HG03521 (cell line): ENCODE measurements at regions not wholly inside any gene's neighbourhood (a gene's known extent, or its start where the extent isn't known, plus 50 kb on each side); places are given as distances from the start of the nearest gene placed in this dataset.

Source experiments
- ATAC-seq: cut with Tn5 transposase; IDR thresholded peaks from one replicate; pipeline ENCODE4 v1.9.1; 2021; ENCODE audit warnings: mild to moderate bottlenecking, moderate library complexity; ENCODE audit not compliant: unreplicated experiment

DNA sequence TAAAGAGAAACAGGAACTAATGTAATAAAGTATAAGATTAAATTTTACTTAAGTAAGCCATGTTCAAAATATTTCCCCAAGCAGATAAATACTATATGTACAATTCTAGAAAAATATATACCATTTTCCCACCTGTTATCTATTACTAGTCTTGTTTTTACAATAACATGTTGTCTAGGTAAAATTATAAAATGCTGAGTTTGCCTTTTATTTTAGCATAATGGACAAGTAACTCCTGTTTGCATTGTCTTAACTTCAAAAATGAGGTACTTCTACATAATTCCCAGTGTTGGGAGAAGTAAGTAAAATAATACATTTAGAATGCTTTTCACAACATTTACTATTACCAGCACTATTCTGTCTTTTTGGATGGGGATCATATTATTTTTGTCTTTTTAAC is 800.5 kb downstream of the SLITRK6 start:
- ATAC-seq, result no peak

GRCh38 chr13:84997858-84998257 is 801.4 kb downstream of the SLITRK6 start:
- no peak for ATAC-seq

DNA sequence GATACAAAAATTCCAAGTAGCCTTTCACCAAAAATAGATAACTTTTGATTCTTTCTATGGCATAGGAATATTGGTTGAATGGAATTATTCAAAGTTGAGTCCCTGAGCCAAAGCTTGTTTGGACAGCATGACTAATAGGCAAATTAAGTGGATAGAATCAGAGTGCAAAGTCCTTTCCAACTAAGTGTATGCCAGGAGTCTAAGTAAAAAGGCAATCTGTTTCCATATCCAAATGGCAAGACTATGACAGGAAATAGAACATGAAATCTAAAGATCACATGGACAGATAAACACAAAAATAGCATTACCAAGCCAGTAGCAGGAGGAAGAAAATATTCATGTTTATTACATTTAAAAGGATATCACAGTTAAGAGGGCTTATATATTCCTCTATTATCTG is 804.6 kb downstream of the SLITRK6 start:
- no peak for ATAC-seq

DNA sequence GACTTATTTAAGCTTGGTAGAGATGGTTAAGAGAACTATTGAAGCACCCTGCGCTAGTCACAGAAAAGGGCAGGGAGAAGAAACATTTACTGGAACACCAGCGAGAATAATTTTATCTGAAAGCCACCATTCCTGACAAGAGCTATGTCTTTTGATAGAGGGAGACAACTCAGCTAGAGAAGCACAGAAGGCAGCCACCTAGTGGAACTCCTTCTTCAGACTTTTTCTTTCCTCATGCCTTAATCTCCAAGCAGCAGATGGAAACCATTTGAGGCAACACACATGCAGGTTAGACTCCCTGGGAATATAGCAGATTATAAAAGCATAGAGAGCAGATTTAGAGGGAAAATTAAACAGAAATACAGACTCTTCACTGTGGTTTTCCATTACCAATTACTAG is 813.4 kb downstream of the SLITRK6 start:
- no peak for ATAC-seq

GRCh38 chr13:84983321-84983720 is 815.9 kb downstream of the SLITRK6 start:
- ATAC-seq, result no peak

- ATAC-seq, result no peak
Measured at GRCh38 chr13:84980571-84980970, 818.6 kb downstream of the SLITRK6 start.

DNA sequence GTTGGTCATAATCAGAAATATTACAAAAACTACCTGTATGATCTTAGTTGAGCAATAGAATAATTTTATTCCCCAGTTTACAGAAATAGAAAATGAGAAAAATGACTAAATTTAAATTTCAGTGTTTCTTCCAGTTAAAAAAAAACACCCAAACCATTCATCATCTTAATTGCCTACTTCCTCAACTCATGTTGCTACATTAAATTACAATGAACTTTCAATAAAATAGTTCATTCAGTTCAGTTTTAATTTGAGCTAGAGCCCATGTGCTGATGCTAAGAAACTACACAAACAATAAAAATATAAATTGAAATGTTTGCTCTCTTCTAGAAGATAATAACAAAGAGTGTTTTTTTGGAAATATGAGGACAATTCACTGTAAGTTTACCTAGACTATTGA is 820.4 kb downstream of the SLITRK6 start:
- no peak for ATAC-seq

DNA sequence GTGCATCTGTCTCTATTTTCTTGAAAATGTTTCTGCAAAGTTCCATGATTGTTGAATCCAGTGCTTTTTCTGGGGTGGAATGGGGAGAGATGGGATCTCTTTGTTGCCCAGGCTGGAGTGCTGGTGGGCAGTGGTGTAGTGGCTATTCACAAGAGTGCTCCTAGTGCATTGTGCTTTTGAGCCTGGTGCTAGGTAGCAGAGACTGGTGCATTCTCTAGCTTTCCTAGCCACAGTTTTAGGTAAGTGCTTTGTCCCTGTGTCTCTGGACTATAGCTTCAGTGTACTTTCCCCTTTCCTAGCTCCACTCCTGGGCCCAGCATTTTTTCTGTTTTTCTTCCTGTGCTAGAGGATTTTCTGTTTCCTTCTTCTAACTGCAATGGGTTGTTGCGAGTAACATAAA is 825.6 kb downstream of the SLITRK6 start:
- no peak for ATAC-seq

DNA sequence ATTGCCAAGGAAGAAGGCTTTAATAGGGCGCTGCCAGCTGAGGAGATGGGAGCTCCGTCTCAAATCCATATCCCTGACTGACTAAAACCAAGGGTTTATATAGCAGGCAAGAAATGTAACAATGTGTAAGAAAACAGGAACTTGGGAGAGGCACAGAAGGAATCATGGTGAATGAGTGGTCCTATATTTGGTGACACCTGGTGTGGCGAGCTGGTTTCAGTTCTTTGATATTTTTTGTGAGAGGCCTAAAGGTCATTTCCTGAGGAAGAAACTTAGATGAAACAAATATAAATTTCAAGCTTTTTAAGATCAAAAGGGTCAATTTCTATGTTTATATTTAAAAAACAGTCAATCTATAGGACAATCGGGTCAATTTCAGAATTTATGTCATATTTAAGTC is 826.3 kb downstream of the SLITRK6 start:
- no peak for ATAC-seq

- ATAC-seq, result no peak
Measured at GRCh38 chr13:84962849-84963248, 836.4 kb downstream of the SLITRK6 start.

GRCh38 chr13:84962141-84962750 is 837.0 kb downstream of the SLITRK6 start:
- no peak for ATAC-seq

DNA sequence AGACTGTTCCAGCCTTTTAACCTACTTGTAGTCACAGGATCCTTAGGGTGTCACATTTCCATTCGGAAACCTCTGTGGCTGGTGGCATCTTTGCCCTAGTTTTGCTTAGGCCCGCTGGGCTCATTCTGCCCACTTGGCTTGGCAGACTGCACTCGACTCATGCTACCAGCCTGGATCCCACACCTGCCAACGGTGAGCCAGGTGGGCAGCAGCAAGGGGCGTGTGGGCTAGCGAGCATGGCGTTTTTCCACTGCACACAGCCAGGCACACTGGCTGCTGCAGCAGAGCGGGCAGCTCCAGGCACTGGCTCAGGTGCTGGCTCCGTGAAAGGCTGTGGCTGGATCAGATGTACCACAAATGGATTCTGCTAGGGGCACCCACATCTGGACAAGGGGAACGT is 838.2 kb downstream of the SLITRK6 start:
- ATAC-seq, result no peak

DNA sequence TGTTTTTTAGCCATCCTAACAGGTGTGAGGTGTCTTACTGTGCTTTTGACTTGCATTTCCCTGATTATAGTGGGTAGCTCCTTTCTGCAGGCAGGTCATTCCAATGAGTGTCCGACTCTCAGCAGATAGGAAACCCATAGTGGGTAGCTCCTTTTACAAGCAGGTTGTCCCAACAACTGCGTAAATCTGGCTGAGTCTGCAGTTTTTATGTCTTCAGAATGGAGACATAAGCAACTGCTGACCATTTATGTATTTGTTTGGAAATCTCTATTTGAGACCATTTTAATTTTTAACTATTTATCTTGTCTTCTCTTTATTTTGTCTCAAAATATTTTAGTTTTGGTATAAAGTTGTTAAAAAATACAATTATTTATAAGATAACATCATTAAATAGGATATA is 839.4 kb downstream of the SLITRK6 start:
- no peak for ATAC-seq

GRCh38 chr13:84954636-84955035 is 844.6 kb downstream of the SLITRK6 start:
- no peak for ATAC-seq

DNA sequence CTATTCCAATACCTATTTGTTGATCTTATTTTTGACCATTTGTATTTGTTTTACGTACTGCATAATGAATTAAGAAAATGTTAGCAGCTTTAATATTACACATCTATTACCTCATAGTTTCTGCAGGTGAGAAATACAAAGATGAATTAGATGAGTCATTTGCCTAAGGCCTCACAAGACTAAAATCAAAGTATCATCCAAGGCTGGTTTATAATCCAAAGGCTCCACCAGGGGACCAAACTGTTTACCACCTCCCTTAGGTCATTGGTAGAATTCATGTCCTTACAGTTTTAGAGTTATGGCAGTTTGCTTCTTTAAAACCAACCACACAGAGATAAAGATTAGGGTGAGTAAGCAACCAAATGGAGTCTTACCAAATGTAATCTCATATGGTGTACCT is 848.1 kb downstream of the SLITRK6 start:
- no peak for ATAC-seq

GRCh38 chr13:84946192-84946591 is 853.0 kb downstream of the SLITRK6 start:
- ATAC-seq, result no peak

- ATAC-seq, result no peak
Measured at GRCh38 chr13:84940798-84941197, 858.4 kb downstream of the SLITRK6 start.

GRCh38 chr13:84940167-84940566 is 859.1 kb downstream of the SLITRK6 start:
- ATAC-seq, result no peak

- no peak for ATAC-seq
Measured at GRCh38 chr13:84934911-84935310, 864.3 kb downstream of the SLITRK6 start.

DNA sequence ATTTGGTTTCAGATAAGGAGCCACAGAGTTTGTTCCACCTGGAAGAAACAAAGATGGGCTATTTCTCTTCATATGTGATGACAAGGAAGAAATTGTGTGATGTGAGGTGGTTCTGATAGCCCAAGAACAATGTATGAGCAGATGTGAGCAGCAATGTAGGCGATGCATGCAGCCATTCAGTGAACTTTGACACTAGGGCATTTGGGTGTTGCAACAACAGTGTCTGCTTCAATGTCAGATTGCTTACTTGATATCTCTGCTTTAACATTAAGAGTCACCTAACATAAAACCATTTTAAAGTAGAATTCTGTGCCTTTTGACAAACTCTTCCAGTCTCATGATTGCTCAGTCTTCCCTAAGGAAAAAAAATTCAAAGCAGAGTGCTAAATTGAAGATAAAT is 865.4 kb downstream of the SLITRK6 start:
- no peak for ATAC-seq

GRCh38 chr13:84931264-84931663 is 868.0 kb downstream of the SLITRK6 start:
- no peak for ATAC-seq

- no peak for ATAC-seq
Measured at GRCh38 chr13:84927442-84928169, 871.6 kb downstream of the SLITRK6 start.

DNA sequence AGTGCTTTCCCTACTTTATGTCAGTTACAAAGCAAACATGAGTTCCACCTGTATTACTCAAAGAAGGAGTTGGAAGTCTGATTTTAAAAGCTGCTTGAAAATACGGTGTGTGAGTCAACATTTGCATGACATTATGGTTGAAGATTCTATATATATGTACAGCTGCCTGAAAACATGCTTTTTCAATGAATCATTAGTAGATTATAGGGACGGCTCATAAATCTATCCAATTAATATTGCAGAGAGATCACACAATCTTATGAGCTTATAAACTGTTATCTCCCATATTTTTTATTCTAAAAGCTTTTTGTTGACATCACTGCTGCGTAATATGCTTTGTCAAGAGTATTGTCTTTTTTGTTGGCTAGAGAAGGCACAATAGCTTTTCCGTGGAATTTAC is 873.8 kb downstream of the SLITRK6 start:
- ATAC-seq, result no peak
